Gastrocnemius medialis (tissue), 4 donors: ENCODE measurements at regions not wholly inside any gene's neighbourhood (a gene's known extent, or its start where the extent isn't known, plus 50 kb on each side); places are given as distances from the start of the nearest gene placed in this dataset.

ENCODE experiments used
- ATAC-seq, 2 donors: fragments of 150-250 bp; one replicate each; pipeline ENCODE4 v1.9.1; 2016
- DNase-seq, 2 donors: peaks; one replicate each; pipeline ENCODE4 v3.0.0-alpha.2; 2019
- H3K27ac ChIP-seq, 4 donors: fragments of 200-600 bp; sonication (generic); 1 replicate in 1 of 4; 2 replicates in 3 of 4; pipeline ENCODE4 v1.5.1; 2016 to 2018; ENCODE audit warnings: mild to moderate bottlenecking in 2 of 4, moderate library complexity in 1 of 4
- H3K27me3 ChIP-seq, 3 donors: fragments of 200-600 bp; sonication (generic) in 2 of 3; 1 replicate in 1 of 3; 2 replicates in 2 of 3; pipeline versions ENCODE4 v1.5.1 to v1.6.0; 2016 to 2019; ENCODE audit warnings: mild to moderate bottlenecking in 1 of 3, moderate library complexity in 1 of 3
- H3K36me3 ChIP-seq, 2 donors: fragments of 200-600 bp; sonication (generic) in 1 of 2; one replicate each; pipeline ENCODE4 v1.5.1; 2017 to 2018
- H3K4me1 ChIP-seq, 2 donors: fragments of 200-600 bp; sonication (generic) in 1 of 2; one replicate each; pipeline ENCODE4 v1.5.1; 2016 to 2017; ENCODE audit warnings: mild to moderate bottlenecking in 2 of 2
- H3K4me3 ChIP-seq, 4 donors: fragments of 200-600 bp; sonication (generic) in 3 of 4; 1 replicate in 1 of 4; 2 replicates in 3 of 4; pipeline ENCODE4 v1.5.1; 2016 to 2019; ENCODE audit warnings: mild to moderate bottlenecking in 2 of 4
- H3K9me3 ChIP-seq, 3 donors: fragments of 200-600 bp; sonication (generic) in 2 of 3; 1 replicate in 1 of 3; 2 replicates in 2 of 3; pipeline ENCODE4 v1.5.1; 2016 to 2019
- CTCF ChIP-seq, 5 experiments: fragments of 450-650 bp in 3 of 5; fragments of 200-600 bp in 2 of 5; sonication (generic) in 2 of 5; IDR thresholded peaks in 4 of 5; conservative IDR thresholded peaks in 1 of 5; 1 replicate in 4 of 5; 2 replicates in 1 of 5; pipeline ENCODE4 v1.5.1; 2016 to 2019; ENCODE audit warnings: antibody characterized with exemption in 5 of 5, mild to moderate bottlenecking in 3 of 5, moderate library complexity in 3 of 5
- in situ Hi-C, 4 donors: fragments of 200-750 bp; cut with MboI; loops; one replicate each; pipeline versions ENCODE4 v1.15.0 to v1.8.0; 2017; ENCODE audit warnings: low sequenced_read_pairs in 4 of 4
- intact Hi-C: fragments of 100-400 bp; cut with DNase I; formaldehyde crosslinking; loops from one replicate; pipeline ENCODE4 v1.15.1; 2023; ENCODE audit warnings: low total_unique reads
- microRNA-seq, 2 donors: library from miRNA; unstranded; fragments of <30 nt; microRNA quantifications; one replicate each; pipeline ENCODE4, GENCODE V29; 2016; ENCODE audit warnings: borderline replicate concordance in 2 of 2

- H3K36me3 ChIP-seq, result no peaks in the 10 kb centered on the region
- DNase-seq, result no peak
- H3K4me1 ChIP-seq, result peaks cover 0 to 5% of the 10 kb centered on the region in 2 donors
- no peak for TF ChIP-seq CTCF (IDR thresholded peaks at IDR 0.05 in 4 of 5, conservative IDR thresholded peaks at IDR 0.05 in 1 of 5)
- intact Hi-C loops, result no loop called here
- no peaks in the 10 kb centered on the region for H3K9me3 ChIP-seq
- in situ Hi-C loops, result no loop called here
- peak overlapping the region; percentile 43 to 53 (median 47) for H3K4me3 ChIP-seq
- ATAC-seq, result no peak
- peak overlapping the region; percentile 10 to 56 (median 30) for H3K27ac ChIP-seq
- peaks cover 0 to 3% (median 0%) of the 10 kb centered on the region in 3 donors for H3K27me3 ChIP-seq
These were observed 50.7 kb upstream of the MAP1LC3B2 start for GRCh38 chr12:116508145-116509121.

Small RNA genes in the stretch of these regions (microRNA-seq; reads per million reads assigned to microRNA genes)
- 0 reads per million in 2 donors for gene MIR4472-2
